ENCODE measurements at regions not wholly inside any gene's neighbourhood (a gene's known extent, or its start where the extent isn't known, plus 50 kb on each side); places are given as distances from the start of the nearest gene placed in this dataset.
"Not testable (repeated sequence)": the region's sequence is repeated elsewhere in the genome, so short reads cannot be mapped to it uniquely, and the experiment has no call there.

GRCh38 chr6:115467726-115468125, 593.0 kb downstream of the FRK start:
- in situ Hi-C loops (cut with HindIII; ENCODE audit: low sequenced_read_pairs): no loop called here

DNA sequence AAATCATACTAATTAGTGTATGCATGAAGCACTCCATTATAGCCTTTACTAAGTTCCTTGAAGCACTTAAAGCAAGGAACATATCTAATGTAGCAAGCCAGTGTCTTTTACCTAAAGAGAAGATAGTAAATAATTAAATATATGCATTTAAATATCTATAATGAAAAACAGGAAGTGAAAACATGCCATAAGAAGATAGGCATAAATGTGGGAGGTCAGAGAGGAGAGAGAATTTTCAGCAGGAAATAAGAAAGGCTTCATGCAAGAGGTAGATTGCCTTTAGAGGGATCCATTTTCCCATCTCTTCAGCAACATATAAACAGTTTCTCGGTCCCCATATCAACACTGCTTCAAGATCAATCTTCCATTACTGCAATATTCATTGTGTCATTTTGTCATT, 599.8 kb downstream of the FRK start:
- in situ Hi-C loops (cut with HindIII; ENCODE audit: low sequenced_read_pairs): no loop called here

DNA sequence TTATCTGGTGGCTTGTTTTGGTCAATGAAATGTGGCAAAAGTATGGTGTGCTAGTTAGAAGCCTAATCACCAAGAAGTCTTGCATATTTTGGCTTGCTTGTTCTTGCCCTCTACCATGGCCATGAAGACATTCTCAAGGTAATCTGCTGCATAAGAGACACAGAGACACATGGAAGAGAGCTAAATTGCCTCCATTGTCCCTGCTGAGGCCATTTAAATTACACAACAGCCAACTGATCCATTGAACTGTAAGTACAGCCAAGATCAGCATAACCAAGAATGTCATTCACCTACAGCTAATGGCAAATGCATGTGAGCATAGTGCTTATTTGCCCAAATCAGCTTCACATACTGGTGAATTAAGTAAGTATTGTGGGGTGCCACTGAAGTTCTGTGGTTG, 603.8 kb downstream of the FRK start:
- in situ Hi-C loops (cut with HindIII; ENCODE audit: low sequenced_read_pairs): no loop called here

DNA sequence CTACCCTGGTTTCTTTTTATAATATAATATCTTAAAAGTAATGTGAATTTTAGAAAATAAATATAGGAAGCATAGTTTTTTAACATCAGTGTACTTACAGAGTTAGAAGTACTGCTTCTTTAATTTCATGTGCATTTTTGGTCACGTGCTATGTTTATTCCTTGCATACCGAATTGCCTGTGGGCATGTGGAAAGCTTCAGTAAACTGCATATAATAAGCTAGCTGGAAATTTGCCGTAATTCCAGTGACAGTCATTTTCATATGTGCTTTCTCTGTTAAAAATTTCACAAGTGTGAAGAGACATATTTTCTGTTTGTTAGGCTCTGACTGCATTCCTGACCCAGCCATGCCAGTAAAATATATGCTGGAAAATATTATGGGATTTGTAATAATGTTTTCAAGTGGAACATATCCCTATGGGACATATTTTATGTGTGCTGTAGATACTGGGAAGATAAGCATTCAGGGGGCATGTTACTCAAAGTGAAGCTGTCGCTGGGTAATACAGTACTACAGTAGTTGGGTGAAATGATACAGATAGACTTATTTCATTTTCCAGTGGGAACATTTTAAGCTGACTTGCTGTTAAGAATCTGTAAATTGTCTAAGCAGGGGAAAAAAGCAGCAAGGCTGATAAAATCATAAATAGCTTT, 616.7 kb downstream of the FRK start:
- in situ Hi-C loops (cut with HindIII; ENCODE audit: low sequenced_read_pairs): no loop called here

- in situ Hi-C loops (cut with HindIII; ENCODE audit: low sequenced_read_pairs): no loop called here
These were observed 618.4 kb downstream of the FRK start for GRCh38 chr6:115442323-115442722.

DNA sequence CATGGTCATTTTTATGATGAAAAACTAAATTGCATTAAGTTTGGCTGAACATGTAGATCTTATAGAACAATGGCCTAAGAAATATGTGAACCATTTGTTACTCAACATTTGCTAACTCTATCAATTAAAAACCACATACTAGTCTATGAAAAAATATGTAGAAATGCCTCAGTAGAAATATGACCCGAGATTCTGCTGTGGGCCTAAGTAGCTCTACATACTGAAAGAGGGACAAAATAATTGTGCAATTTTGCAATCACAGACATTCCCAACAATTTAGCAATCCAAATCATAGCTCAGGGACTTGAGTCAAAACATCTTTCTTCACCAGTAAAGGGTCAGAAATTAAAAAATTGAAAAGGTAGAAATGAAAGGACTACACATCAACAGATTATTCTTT, 619.0 kb downstream of the FRK start:
- in situ Hi-C loops (cut with HindIII; ENCODE audit: low sequenced_read_pairs): no loop called here

GRCh38 chr6:115415378-115415777, 645.3 kb downstream of the FRK start:
- in situ Hi-C loops (cut with HindIII; ENCODE audit: low sequenced_read_pairs): no loop called here

- in situ Hi-C loops (cut with HindIII; ENCODE audit: low sequenced_read_pairs): not testable (repeated sequence)
These were observed 645.8 kb downstream of the FRK start for GRCh38 chr6:115414916-115415315.

DNA sequence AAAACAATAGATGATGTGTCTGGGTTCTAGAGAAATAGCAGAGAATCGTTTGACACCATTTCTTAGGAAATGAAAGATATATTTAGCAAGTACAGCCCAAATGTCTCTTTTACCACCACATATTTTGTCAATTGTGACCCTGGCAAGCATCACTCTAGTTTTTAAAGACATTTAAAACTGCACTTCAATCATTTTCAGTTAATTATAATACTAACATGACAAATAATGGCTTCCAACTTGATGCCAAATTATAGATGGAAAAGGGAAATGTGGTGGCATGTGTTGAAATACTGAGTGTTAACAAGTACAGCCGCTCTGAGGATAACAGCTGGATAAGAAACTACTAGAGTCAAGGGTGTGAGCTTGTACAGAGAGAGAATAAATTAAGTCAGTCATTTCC, 648.9 kb downstream of the FRK start:
- in situ Hi-C loops (cut with HindIII; ENCODE audit: low sequenced_read_pairs): no loop called here

- in situ Hi-C loops (cut with HindIII; ENCODE audit: low sequenced_read_pairs): no loop called here
These were observed 656.2 kb downstream of the FRK start for GRCh38 chr6:115404446-115404845.

GRCh38 chr6:115398607-115399006, 662.1 kb downstream of the FRK start:
- in situ Hi-C loops (cut with HindIII; ENCODE audit: low sequenced_read_pairs): no loop called here

- in situ Hi-C loops (cut with HindIII; ENCODE audit: low sequenced_read_pairs): no loop called here
These were observed 664.4 kb downstream of the FRK start for GRCh38 chr6:115396112-115396906.

GRCh38 chr6:115393821-115394220, 666.9 kb downstream of the FRK start:
- in situ Hi-C loops (cut with HindIII; ENCODE audit: low sequenced_read_pairs): no loop called here

- in situ Hi-C loops (cut with HindIII; ENCODE audit: low sequenced_read_pairs): no loop called here
These were observed 690.5 kb downstream of the FRK start for GRCh38 chr6:115370202-115370601.

- in situ Hi-C loops (cut with HindIII; ENCODE audit: low sequenced_read_pairs): no loop called here
These were observed 694.9 kb downstream of the FRK start for GRCh38 chr6:115365783-115366182.

DNA sequence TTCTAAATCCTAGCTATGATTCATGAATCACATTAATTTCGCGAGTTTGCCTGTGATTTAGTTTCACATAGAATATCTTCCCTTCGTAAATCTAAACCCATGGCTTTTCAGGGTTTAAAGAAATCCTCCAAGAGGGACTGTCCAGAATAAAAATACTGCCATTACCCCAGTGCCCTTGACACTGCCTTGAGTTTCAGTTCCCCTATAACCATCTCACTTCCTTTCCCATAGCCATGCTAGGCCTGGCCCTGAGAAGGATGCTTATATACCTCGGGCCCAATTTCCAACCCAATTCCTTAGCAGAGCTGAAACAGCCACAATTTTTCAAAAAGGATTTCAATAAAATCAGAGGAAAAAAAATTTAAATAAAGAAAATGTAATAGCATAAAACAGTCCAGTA, 697.3 kb downstream of the FRK start:
- in situ Hi-C loops (cut with HindIII; ENCODE audit: low sequenced_read_pairs): no loop called here

DNA sequence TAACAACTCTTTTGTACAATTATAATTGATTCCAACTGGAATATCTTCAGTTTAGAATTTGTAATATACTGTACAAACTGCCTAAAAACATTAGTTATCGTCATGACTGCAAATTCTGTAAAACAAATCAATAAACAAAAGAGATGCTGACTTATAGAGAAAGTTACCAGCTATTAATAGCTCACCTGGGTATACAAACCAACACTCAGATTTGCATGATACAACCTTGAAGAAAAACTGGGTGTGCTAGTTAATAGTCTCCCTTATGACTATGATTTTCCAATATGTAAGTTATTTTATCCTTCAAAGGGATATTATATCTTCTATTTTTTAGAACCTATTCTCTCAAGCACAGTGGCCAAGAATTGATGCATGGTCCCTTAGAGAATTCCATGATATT, 698.5 kb downstream of the FRK start:
- in situ Hi-C loops (cut with HindIII; ENCODE audit: low sequenced_read_pairs): no loop called here

DNA sequence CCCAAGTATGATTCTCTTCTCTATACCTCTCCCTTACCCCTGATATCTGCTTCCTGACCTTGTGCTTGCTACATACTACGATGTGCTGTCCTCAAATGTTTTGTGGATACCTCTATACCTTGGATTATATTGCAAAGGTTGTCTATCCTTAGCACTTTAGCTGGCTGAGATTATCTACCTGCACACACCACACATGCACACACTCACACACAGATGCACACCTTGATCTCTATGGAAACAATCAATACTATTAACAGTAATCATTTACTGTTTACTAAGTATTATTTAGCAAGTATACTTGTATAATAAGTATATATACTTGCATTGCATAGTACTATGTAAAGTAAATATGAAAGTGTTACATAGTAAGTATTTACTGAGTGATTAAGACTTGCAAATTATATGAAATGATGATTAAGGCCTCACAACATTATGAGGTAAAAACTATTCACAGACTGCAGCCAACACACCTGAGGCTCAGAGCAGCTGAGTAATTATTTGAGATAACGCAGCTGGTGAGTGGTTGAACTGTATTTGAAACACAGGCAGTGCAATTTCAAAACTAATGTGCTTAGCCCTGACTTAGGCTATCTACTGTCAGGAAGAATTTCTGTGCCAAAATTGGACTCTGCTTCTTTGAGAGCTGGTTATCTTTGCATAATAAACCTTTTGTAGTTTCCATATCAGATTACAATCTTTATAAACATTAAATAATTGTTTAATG, 699.9 kb downstream of the FRK start:
- in situ Hi-C loops (cut with HindIII; ENCODE audit: low sequenced_read_pairs): no loop called here

GRCh38 chr6:115358616-115359015, 702.1 kb downstream of the FRK start:
- in situ Hi-C loops (cut with HindIII; ENCODE audit: low sequenced_read_pairs): no loop called here

DNA sequence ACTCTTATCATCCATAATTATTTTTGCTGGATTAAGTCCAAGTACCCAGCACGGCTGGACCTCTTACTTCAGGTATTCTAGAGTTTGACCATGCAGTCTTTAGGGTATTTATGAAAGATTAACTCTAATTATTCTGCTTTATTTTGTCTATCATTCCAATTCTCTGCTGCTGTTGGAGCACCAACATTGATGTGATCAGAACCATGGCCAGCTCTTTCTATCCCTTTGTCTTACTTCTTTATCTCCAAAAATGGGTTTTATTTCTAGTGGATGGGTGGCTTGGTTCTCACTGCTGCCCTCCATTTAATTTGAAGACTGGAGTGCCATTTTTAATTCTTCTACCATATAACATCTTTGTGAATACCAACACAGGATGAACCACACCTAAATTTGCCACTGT, 704.3 kb downstream of the FRK start:
- in situ Hi-C loops (cut with HindIII; ENCODE audit: low sequenced_read_pairs): no loop called here

DNA sequence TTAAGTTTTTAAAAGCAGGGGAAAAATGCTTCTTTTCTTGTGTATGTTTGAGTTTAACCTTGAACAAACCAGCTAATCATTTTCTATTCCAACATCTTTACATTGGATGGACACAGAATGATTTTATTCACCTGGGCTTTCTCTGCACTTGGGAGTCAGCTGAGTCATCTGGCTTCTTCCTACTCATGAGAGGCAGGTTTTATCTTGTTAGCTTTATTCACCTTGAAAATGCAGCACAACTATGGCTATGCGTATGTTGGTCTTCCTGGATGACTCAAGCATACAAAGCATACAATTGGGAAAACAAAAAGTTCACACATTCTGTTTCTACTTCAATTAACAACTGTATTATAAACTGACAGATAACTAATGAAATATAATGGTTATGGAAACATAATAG, 737.7 kb downstream of the FRK start:
- in situ Hi-C loops (cut with HindIII; ENCODE audit: low sequenced_read_pairs): no loop called here

DNA sequence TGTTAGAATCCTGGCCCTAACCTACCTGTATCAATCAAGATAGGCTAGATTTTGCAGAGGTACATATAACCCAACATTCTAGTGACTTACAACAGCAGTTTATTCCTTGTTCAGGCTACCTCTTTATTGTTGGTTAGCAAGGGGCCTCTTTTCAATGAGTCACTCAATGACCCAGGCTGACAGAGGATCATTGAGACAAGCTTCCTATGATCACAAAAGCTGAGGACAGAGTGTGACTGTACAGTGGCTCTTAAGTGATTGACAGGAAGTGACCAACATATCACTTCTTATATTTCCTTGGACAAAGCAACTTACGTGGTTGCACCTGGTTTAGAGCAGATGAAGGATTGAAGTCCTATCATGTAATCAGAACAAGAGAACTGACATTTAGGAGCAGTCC, 740.9 kb downstream of the FRK start:
- in situ Hi-C loops (cut with HindIII; ENCODE audit: low sequenced_read_pairs): no loop called here

Measured in DLD1 (cell line).